Endodermal cell (in vitro differentiated cells): ENCODE measurements at regions not wholly inside any gene's neighbourhood (a gene's known extent, or its start where the extent isn't known, plus 50 kb on each side); places are given as distances from the start of the nearest gene placed in this dataset.

Experiments
- DNase-seq: peaks from one replicate; pipeline ENCODE4 v3.0.0-alpha.2; 2017
- H3K27ac ChIP-seq: 2 replicates; pipeline ENCODE4 v1.5.1; 2013; ENCODE audit warnings: mild to moderate bottlenecking, low read depth, low read length, moderate library complexity
- H3K27me3 ChIP-seq: 2 replicates; pipeline ENCODE4 v1.6.1; 2013; ENCODE audit warnings: mild to moderate bottlenecking, low read length, moderate library complexity; ENCODE audit not compliant: insufficient read depth, control insufficient read depth, poor library complexity, severe bottlenecking
- H3K36me3 ChIP-seq: 2 replicates; pipeline ENCODE4 v1.7.0; 2013; ENCODE audit warnings: mild to moderate bottlenecking, low read length, moderate library complexity; ENCODE audit not compliant: control insufficient read depth, insufficient read depth
- H3K4me1 ChIP-seq: one replicate; pipeline ENCODE4 v1.7.0; 2013; ENCODE audit warnings: low read length; ENCODE audit not compliant: control insufficient read depth, insufficient read depth
- H3K4me3 ChIP-seq: 2 replicates; pipeline ENCODE4 v1.5.1; 2013; ENCODE audit warnings: mild to moderate bottlenecking, low read length, moderate library complexity
- H3K9ac ChIP-seq: 2 replicates; pipeline ENCODE4 v1.6.1; 2013; ENCODE audit warnings: mild to moderate bottlenecking, low read length, moderate library complexity; ENCODE audit not compliant: poor library complexity, severe bottlenecking; ENCODE audit errors: extremely low read depth
- H3K9me3 ChIP-seq: 2 replicates; pipeline ENCODE4 v1.6.1; 2013; ENCODE audit warnings: mild to moderate bottlenecking, low read length, moderate library complexity; ENCODE audit not compliant: control insufficient read depth
- H3K27ac Mint-ChIP-seq: 2 replicates; pipeline ENCODE4 v1.8.0; 2020; ENCODE audit warnings: mixed read lengths
- H3K27me3 Mint-ChIP-seq: 2 replicates; pipeline ENCODE4 v1.8.0; 2021; ENCODE audit warnings: mild to moderate bottlenecking, mixed read lengths; ENCODE audit not compliant: insufficient read depth
- H3K36me3 Mint-ChIP-seq: 2 replicates; pipeline ENCODE4 v1.8.0; 2020; ENCODE audit warnings: low read depth, mixed read lengths
- H3K4me1 Mint-ChIP-seq: 2 replicates; pipeline ENCODE4 v1.8.0; 2020; ENCODE audit warnings: mixed read lengths
- H3K4me3 Mint-ChIP-seq: 2 replicates; pipeline ENCODE4 v1.8.0; 2020; ENCODE audit warnings: mild to moderate bottlenecking, moderate library complexity, mixed read lengths
- H3K9me3 Mint-ChIP-seq: 2 replicates; pipeline ENCODE4 v1.8.0; 2020; ENCODE audit warnings: mild to moderate bottlenecking, mixed read lengths
- CTCF ChIP-seq: fragments of 200-600 bp; sonication (generic); conservative IDR thresholded peaks from 2 replicates; pipeline ENCODE4 v1.5.0; 2021; ENCODE audit warnings: antibody characterized with exemption, mild to moderate bottlenecking
- WGBS, 2 experiments: methylation state at CpG; one replicate each; pipeline versions ENCODE4 v1.1.5 to v1.1.7; 2013; ENCODE audit warnings: missing lambda C conversion rate in 2 of 2, mixed read lengths in 1 of 2; ENCODE audit not compliant: insufficient coverage in 1 of 2, insufficient read length in 1 of 2; 5-methylcytosine and 5-hydroxymethylcytosine counted together

DNA sequence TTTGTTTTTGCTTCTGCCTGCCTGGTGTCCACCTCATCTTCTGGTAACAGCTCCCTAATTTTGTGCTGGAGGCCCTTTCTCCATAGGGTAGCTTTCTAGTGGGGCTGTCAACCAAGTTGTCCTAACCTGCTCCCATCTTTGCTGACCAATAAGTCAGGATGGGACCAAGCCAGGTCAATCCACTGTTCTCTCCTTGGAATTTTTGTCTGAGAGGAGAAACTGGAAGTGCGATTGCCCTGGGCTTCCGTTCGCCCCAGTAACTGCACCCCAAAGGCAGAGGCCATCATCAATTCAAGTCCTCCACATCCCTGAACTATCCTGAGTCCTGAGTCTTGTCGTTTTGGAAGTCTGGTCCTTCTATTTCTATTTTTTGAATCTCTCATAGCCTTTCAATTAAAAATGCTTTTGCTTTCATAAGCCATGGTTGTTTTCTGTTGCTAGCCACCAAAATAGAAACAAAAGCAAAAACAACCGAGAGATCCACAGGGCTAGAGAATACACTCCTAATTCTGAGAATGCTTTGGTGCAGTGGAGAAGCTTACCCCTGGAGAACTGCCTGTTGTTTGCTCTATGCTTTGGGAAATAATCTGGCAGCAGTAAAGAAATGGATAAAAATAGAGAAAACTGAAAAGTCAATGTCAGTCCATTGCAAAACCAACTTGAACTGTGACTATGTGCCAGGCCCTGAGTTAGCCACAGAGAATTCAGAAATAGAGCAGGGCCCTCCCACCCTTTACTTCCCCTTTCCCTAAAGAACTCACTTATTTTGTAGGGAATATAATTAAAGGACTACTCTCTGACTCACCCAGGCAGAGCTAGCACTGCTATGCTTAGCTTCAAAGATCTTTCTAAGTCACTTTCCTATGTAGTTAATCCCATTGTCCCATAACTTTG is 368.1 kb downstream of the CXCL12 start:
- Histone ChIP-seq H3K27ac (no peak overlapping the region), H3K4me3 (no peak overlapping the region), H3K9ac (no peak overlapping the region), H3K4me1 (peaks cover 4% of the 10 kb centered on the region), H3K27me3 (no peaks in the 10 kb centered on the region), H3K36me3 (no peaks in the 10 kb centered on the region), H3K9me3 (peaks cover 12% of the 10 kb centered on the region)
- Mint-ChIP-seq H3K36me3 (no peaks in the 10 kb centered on the region), H3K27ac (no peak overlapping the region), H3K9me3 (peaks cover 8% of the 10 kb centered on the region), H3K27me3 (peaks cover 4% of the 10 kb centered on the region), H3K4me3 (no peak overlapping the region), H3K4me1 (peaks cover 15% of the 10 kb centered on the region)
- WGBS, 2 experiments, result 95% methylated on average over 5 of the region's 5 CpGs; no CpG with 5 or more reads in 1 of the 2 experiments
- DNase-seq, result no peak
- TF ChIP-seq CTCF, result no peak

GRCh38 chr10:44015702-44016500 is 367.2 kb upstream of the ZNF32 start:
- H3K9ac ChIP-seq, result no peak overlapping the region
- H3K9me3 Mint-ChIP-seq, result peaks cover 7% of the 10 kb centered on the region
- 80 to 93% methylated on average over 2 to 7 of the region's 7 CpGs for WGBS, 2 experiments
- H3K9me3 ChIP-seq, result peaks cover 12% of the 10 kb centered on the region
- no peak for DNase-seq
- no peaks in the 10 kb centered on the region for H3K36me3 Mint-ChIP-seq
- peaks cover 15% of the 10 kb centered on the region for H3K4me1 Mint-ChIP-seq
- H3K4me3 ChIP-seq, result no peak overlapping the region
- H3K27ac Mint-ChIP-seq, result no peak overlapping the region
- H3K4me3 Mint-ChIP-seq, result no peak overlapping the region
- peaks cover 4% of the 10 kb centered on the region for H3K4me1 ChIP-seq
- H3K27me3 Mint-ChIP-seq, result peaks cover 4% of the 10 kb centered on the region
- TF ChIP-seq CTCF, result no peak
- H3K27me3 ChIP-seq, result no peaks in the 10 kb centered on the region
- H3K27ac ChIP-seq, result no peak overlapping the region
- H3K36me3 ChIP-seq, result no peaks in the 10 kb centered on the region

GRCh38 chr10:44014644-44015250 is 366.1 kb upstream of the ZNF32 start:
- Mint-ChIP-seq H3K4me3 (no peak overlapping the region), H3K36me3 (no peaks in the 10 kb centered on the region), H3K27me3 (peaks cover 4% of the 10 kb centered on the region), H3K9me3 (peaks cover 7% of the 10 kb centered on the region), H3K27ac (no peak overlapping the region), H3K4me1 (peaks cover 15% of the 10 kb centered on the region)
- WGBS, 2 experiments, result 91 to 93% methylated on average over 4 to 16 of the region's 16 CpGs
- Histone ChIP-seq H3K27me3 (no peaks in the 10 kb centered on the region), H3K4me1 (peaks cover 4% of the 10 kb centered on the region), H3K36me3 (no peaks in the 10 kb centered on the region), H3K9me3 (peaks cover 11% of the 10 kb centered on the region), H3K27ac (no peak overlapping the region), H3K9ac (no peak overlapping the region), H3K4me3 (no peak overlapping the region)
- DNase-seq, result no peak
- no peak for TF ChIP-seq CTCF
